ENCODE measurements at regions not wholly inside any gene's neighbourhood (a gene's known extent, or its start where the extent isn't known, plus 50 kb on each side); places are given as distances from the start of the nearest gene placed in this dataset.

DNA sequence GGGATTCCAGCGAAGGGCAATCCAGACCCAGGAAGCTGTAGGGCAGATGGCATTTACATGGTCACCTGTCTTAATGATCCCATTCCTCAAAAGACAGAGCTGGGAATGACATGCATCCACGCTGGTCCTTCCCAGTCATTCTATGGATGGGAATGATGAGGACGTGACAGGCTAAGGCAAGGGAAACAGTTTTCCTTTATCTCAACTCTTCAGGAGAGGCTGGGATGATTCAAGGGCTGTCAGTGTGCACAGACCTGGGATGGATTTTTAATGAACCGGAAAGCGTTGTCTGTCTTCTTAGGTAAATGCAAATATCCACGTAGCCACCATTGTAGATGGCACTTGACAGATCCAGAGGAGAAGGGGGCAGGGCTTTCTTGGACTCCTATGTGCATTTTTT, 483.2 kb upstream of the EEF2KMT start:
- Mint-ChIP-seq H3K27ac (ENCODE audit: unreplicated experiment) (no peak overlapping the region), H3K9me3 (ENCODE audit: low read depth) (peaks cover 16% of the 10 kb centered on the region), H3K4me1 (ENCODE audit: low read depth) (no peaks in the 10 kb centered on the region), H3K36me3 (ENCODE audit: low read depth) (no peaks in the 10 kb centered on the region), H3K27me3 (ENCODE audit: low read depth) (no peaks in the 10 kb centered on the region), H3K4me3 (ENCODE audit: unreplicated experiment) (no peak overlapping the region)
- no peak for TF ChIP-seq CTCF (IDR thresholded peaks at IDR 0.05)
- no peak for DNase-seq (ENCODE audit: low spot score)

GRCh38 chr16:5580296-5580695, 482.7 kb upstream of the EEF2KMT start:
- Mint-ChIP-seq H3K4me1 (ENCODE audit: low read depth) (no peaks in the 10 kb centered on the region), H3K4me3 (ENCODE audit: unreplicated experiment) (no peak overlapping the region), H3K9me3 (ENCODE audit: low read depth) (peaks cover 14% of the 10 kb centered on the region), H3K36me3 (ENCODE audit: low read depth) (no peaks in the 10 kb centered on the region), H3K27me3 (ENCODE audit: low read depth) (no peaks in the 10 kb centered on the region), H3K27ac (ENCODE audit: unreplicated experiment) (no peak overlapping the region)
- TF ChIP-seq CTCF (IDR thresholded peaks at IDR 0.05): no peak
- no peak for DNase-seq (ENCODE audit: low spot score)

GRCh38 chr16:5578980-5579379, 481.4 kb upstream of the EEF2KMT start:
- no peak for TF ChIP-seq CTCF (IDR thresholded peaks at IDR 0.05)
- H3K4me3 Mint-ChIP-seq (ENCODE audit: unreplicated experiment): no peak overlapping the region
- no peaks in the 10 kb centered on the region for H3K4me1 Mint-ChIP-seq (ENCODE audit: low read depth)
- DNase-seq (ENCODE audit: low spot score): no peak
- H3K9me3 Mint-ChIP-seq (ENCODE audit: low read depth): peaks cover 20% of the 10 kb centered on the region
- no peaks in the 10 kb centered on the region for H3K36me3 Mint-ChIP-seq (ENCODE audit: low read depth)
- no peak overlapping the region for H3K27ac Mint-ChIP-seq (ENCODE audit: unreplicated experiment)
- H3K27me3 Mint-ChIP-seq (ENCODE audit: low read depth): no peaks in the 10 kb centered on the region

- H3K4me1 Mint-ChIP-seq (ENCODE audit: low read depth): no peaks in the 10 kb centered on the region
- no peaks in the 10 kb centered on the region for H3K36me3 Mint-ChIP-seq (ENCODE audit: low read depth)
- no peak overlapping the region for H3K4me3 Mint-ChIP-seq (ENCODE audit: unreplicated experiment)
- H3K9me3 Mint-ChIP-seq (ENCODE audit: low read depth): peaks cover 28% of the 10 kb centered on the region
- H3K27me3 Mint-ChIP-seq (ENCODE audit: low read depth): no peaks in the 10 kb centered on the region
- DNase-seq (ENCODE audit: low spot score): no peak
- no peak overlapping the region for H3K27ac Mint-ChIP-seq (ENCODE audit: unreplicated experiment)
- TF ChIP-seq CTCF (IDR thresholded peaks at IDR 0.05): no peak
Measured at GRCh38 chr16:5577463-5577862, 479.9 kb upstream of the EEF2KMT start.

GRCh38 chr16:5575646-5576245, 478.2 kb upstream of the EEF2KMT start:
- DNase-seq (ENCODE audit: low spot score): no peak
- no peak overlapping the region for H3K4me3 Mint-ChIP-seq (ENCODE audit: unreplicated experiment)
- no peak for TF ChIP-seq CTCF (IDR thresholded peaks at IDR 0.05)
- no peak overlapping the region for H3K27ac Mint-ChIP-seq (ENCODE audit: unreplicated experiment)
- H3K9me3 Mint-ChIP-seq (ENCODE audit: low read depth): peaks cover 42% of the 10 kb centered on the region
- no peaks in the 10 kb centered on the region for H3K4me1 Mint-ChIP-seq (ENCODE audit: low read depth)
- H3K27me3 Mint-ChIP-seq (ENCODE audit: low read depth): no peaks in the 10 kb centered on the region
- H3K36me3 Mint-ChIP-seq (ENCODE audit: low read depth): no peaks in the 10 kb centered on the region

All from chondrocyte (in vitro differentiated cells).